ENCODE measurements at regions not wholly inside any gene's neighbourhood (a gene's known extent, or its start where the extent isn't known, plus 50 kb on each side); places are given as distances from the start of the nearest gene placed in this dataset.

DNA sequence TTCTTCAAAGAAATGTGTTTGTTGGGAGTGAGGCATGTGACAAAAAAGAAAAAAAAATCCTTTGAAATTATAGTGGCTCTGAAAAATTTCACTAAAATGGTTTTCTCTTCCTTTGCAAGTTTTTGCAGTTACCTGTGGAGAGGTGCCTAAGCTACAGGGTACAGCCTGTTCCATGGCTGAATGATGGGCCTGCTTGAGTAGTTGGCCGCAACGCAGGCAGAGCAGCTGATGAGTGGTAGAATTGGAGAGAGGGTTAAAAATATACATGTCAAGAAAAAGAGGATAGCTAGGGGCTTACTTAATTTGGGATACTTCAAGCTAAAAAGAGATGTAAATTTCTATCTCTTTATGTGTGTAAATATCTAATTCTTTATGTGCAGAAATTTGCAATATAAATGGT lies 629.1 kb upstream of the SLC10A2 start:
- TF ChIP-seq EZH2phosphoT487 (IDR thresholded peaks at IDR 0.05; ENCODE audit: insufficient read depth, low read depth) (no peak), EZH2 (IDR thresholded peaks at IDR 0.05; ENCODE audit: insufficient read depth, poor library complexity, severe bottlenecking) (no peak)
